GM18505 (cell line): ENCODE measurements at regions not wholly inside any gene's neighbourhood (a gene's known extent, or its start where the extent isn't known, plus 50 kb on each side); places are given as distances from the start of the nearest gene placed in this dataset.
"Not testable (repeated sequence)": the region's sequence is repeated elsewhere in the genome, so short reads cannot be mapped to it uniquely, and the experiment has no call there.

Experiments
- ATAC-seq: cut with Tn5 transposase; IDR thresholded peaks from one replicate; pipeline ENCODE4 v1.9.1; 2021; ENCODE audit not compliant: unreplicated experiment
- POLR2A ChIP-seq: IDR thresholded peaks from 4 replicates; pipeline ENCODE4 v1.6.1; 2011; ENCODE audit warnings: borderline replicate concordance; ENCODE audit not compliant: insufficient read depth, insufficient read length; ENCODE audit errors: extremely low read depth

GRCh38 chr10:2772816-2773631 is 294.3 kb upstream of the PFKP start:
- no peak for ATAC-seq
- no peak for TF ChIP-seq POLR2A

GRCh38 chr10:2772135-2772534 is 295.2 kb upstream of the PFKP start:
- TF ChIP-seq POLR2A: no peak
- ATAC-seq: no peak

GRCh38 chr10:2767293-2767692 is 300.1 kb upstream of the PFKP start:
- not testable (repeated sequence) for ATAC-seq

GRCh38 chr10:2761971-2762370 is 305.4 kb upstream of the PFKP start:
- no peak for ATAC-seq
- TF ChIP-seq POLR2A: no peak

GRCh38 chr10:2761311-2761710 is 306.0 kb upstream of the PFKP start:
- no peak for TF ChIP-seq POLR2A
- ATAC-seq: no peak

- TF ChIP-seq POLR2A: no peak
- ATAC-seq: no peak
Measured at GRCh38 chr10:2760736-2761135, 306.6 kb upstream of the PFKP start.

GRCh38 chr10:2759233-2759632 is 308.1 kb upstream of the PFKP start:
- ATAC-seq: no peak
- no peak for TF ChIP-seq POLR2A

- no peak for TF ChIP-seq POLR2A
- ATAC-seq: no peak
Measured at GRCh38 chr10:2754943-2755342, 312.4 kb upstream of the PFKP start.

GRCh38 chr10:2748287-2748686 is 319.1 kb upstream of the PFKP start:
- ATAC-seq: no peak
- no peak for TF ChIP-seq POLR2A

GRCh38 chr10:2746638-2747037 is 320.7 kb upstream of the PFKP start:
- no peak for ATAC-seq
- no peak for TF ChIP-seq POLR2A

GRCh38 chr10:2745666-2746065 is 321.7 kb upstream of the PFKP start:
- no peak for TF ChIP-seq POLR2A
- ATAC-seq: no peak

- TF ChIP-seq POLR2A: no peak
- no peak for ATAC-seq
Measured at GRCh38 chr10:2744547-2745200, 322.7 kb upstream of the PFKP start.

GRCh38 chr10:2734603-2735002 is 332.7 kb upstream of the PFKP start:
- no peak for ATAC-seq
- TF ChIP-seq POLR2A: no peak

GRCh38 chr10:2733278-2733963 is 333.9 kb upstream of the PFKP start:
- ATAC-seq: no peak
- TF ChIP-seq POLR2A: no peak
